ENCODE measurements at regions not wholly inside any gene's neighbourhood (a gene's known extent, or its start where the extent isn't known, plus 50 kb on each side); places are given as distances from the start of the nearest gene placed in this dataset.
"Not testable (repeated sequence)": the region's sequence is repeated elsewhere in the genome, so short reads cannot be mapped to it uniquely, and the experiment has no call there.

- no peak for DNase-seq
- H3K4me1 Mint-ChIP-seq: no peaks in the 10 kb centered on the region
Measured at GRCh38 chr19:20289186-20289585, 122.2 kb downstream of the ZNF486 start.

GRCh38 chr19:20287070-20287469 lies 120.1 kb downstream of the ZNF486 start:
- no peak for DNase-seq
- H3K9me3 Mint-ChIP-seq: peaks cover 27% of the 10 kb centered on the region
- no peaks in the 10 kb centered on the region for H3K27me3 Mint-ChIP-seq
- H3K27ac Mint-ChIP-seq: no peak overlapping the region
- H3K36me3 Mint-ChIP-seq: no peaks in the 10 kb centered on the region
- no peak overlapping the region for H3K4me3 Mint-ChIP-seq
- H3K4me1 Mint-ChIP-seq: no peaks in the 10 kb centered on the region
- CTCF ChIA-PET: no interaction called here

More at GRCh38 chr19:20289186-20289585, 122.2 kb downstream of the ZNF486 start:
- H3K9me3 Mint-ChIP-seq: peaks cover 19% of the 10 kb centered on the region
- CTCF ChIA-PET: no interaction called here
- H3K27me3 Mint-ChIP-seq: no peaks in the 10 kb centered on the region
- no peak overlapping the region for H3K27ac Mint-ChIP-seq
- H3K4me3 Mint-ChIP-seq: no peak overlapping the region
- no peaks in the 10 kb centered on the region for H3K36me3 Mint-ChIP-seq

- H3K27ac Mint-ChIP-seq, CTCF ChIA-PET, H3K4me1 Mint-ChIP-seq, H3K4me3 Mint-ChIP-seq, DNase-seq, H3K36me3 Mint-ChIP-seq, H3K27me3 Mint-ChIP-seq: not testable (repeated sequence)
- H3K9me3 Mint-ChIP-seq: peaks cover 27% of the 10 kb centered on the region
Measured at GRCh38 chr19:20285876-20286275, 118.9 kb downstream of the ZNF486 start.

DNA sequence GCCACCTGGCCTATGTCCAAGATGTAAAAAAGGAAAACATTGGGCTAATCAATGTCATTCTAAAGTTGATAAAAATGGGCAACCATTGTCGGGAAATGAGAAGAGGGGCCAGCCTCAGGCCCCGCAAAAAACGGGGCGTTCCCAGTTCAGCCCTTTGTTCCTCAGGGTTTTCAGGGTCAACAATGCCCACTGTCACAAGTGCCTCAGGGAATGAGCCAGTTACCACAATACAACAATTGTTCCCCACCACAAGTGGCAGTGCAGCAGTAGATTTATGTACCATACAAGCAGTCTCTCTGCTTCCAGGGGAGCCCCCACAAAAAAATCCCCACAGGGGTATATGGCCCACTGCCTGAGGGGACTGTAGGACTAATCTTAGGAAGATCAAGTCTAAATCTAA lies 112.5 kb downstream of the ZNF486 start:
- no peak for DNase-seq
- CTCF ChIA-PET: no interaction called here
- Mint-ChIP-seq H3K4me3 (no peak overlapping the region), H3K36me3 (no peaks in the 10 kb centered on the region), H3K9me3 (peaks cover 31% of the 10 kb centered on the region), H3K27me3 (no peaks in the 10 kb centered on the region), H3K27ac (no peak overlapping the region), H3K4me1 (no peaks in the 10 kb centered on the region)

DNA sequence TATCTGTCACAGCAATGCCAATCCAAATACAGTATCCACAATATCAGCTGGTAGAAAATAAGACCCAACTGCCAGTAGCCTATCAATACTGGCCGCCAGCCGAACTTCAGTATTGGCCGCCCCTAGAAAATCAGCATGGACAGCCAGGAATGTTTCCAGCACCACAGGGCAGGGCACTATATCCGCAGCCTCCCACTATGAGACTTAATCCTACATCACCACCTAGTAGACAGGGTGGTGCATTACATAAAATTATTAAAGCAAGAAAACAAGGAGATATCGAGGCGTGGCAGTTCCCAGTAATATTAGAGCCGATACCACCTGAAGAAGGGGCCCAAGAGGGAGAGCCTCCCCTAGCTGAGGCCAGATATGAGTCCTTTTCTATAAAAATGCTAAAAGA lies 111.3 kb downstream of the ZNF486 start:
- CTCF ChIA-PET: no interaction called here
- peaks cover 26% of the 10 kb centered on the region for H3K9me3 Mint-ChIP-seq

DNA sequence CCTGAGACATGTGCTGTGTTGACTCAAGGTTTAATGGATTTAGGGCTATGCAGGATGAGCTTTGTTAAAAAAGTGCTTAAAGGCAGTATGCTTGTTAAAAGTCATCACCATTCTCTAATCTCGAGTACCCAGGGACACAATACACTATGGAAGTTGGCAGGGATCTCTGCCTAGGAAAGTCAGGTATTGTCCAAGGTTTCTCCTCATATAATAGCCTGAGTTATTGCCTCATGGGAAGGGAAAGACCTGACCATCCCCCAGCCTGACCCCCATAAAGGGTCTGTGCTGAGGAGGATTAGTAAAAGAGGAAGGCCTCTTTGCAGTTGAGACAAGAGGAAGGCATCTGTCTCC lies 109.7 kb downstream of the ZNF486 start:
- H3K27me3 Mint-ChIP-seq, H3K36me3 Mint-ChIP-seq, CTCF ChIA-PET, H3K4me1 Mint-ChIP-seq, H3K4me3 Mint-ChIP-seq, H3K27ac Mint-ChIP-seq, DNase-seq: not testable (repeated sequence)
- H3K9me3 Mint-ChIP-seq: peaks cover 24% of the 10 kb centered on the region

More for the DNA sequence above, 111.3 kb downstream of the ZNF486 start:
- DNase-seq: no peak
- H3K4me1 Mint-ChIP-seq: no peaks in the 10 kb centered on the region
- no peak overlapping the region for H3K4me3 Mint-ChIP-seq
- no peaks in the 10 kb centered on the region for H3K36me3 Mint-ChIP-seq
- H3K27me3 Mint-ChIP-seq: no peaks in the 10 kb centered on the region
- H3K27ac Mint-ChIP-seq: no peak overlapping the region

- CTCF ChIA-PET: no interaction called here
- H3K4me3 Mint-ChIP-seq: no peak overlapping the region
- H3K36me3 Mint-ChIP-seq: no peaks in the 10 kb centered on the region
- H3K27ac Mint-ChIP-seq: no peak overlapping the region
- no peak for DNase-seq
- H3K4me1 Mint-ChIP-seq: no peaks in the 10 kb centered on the region
- H3K9me3 Mint-ChIP-seq: peaks cover 24% of the 10 kb centered on the region
- H3K27me3 Mint-ChIP-seq: no peaks in the 10 kb centered on the region
Measured at GRCh38 chr19:20276011-20276731, 109.2 kb downstream of the ZNF486 start.

DNA sequence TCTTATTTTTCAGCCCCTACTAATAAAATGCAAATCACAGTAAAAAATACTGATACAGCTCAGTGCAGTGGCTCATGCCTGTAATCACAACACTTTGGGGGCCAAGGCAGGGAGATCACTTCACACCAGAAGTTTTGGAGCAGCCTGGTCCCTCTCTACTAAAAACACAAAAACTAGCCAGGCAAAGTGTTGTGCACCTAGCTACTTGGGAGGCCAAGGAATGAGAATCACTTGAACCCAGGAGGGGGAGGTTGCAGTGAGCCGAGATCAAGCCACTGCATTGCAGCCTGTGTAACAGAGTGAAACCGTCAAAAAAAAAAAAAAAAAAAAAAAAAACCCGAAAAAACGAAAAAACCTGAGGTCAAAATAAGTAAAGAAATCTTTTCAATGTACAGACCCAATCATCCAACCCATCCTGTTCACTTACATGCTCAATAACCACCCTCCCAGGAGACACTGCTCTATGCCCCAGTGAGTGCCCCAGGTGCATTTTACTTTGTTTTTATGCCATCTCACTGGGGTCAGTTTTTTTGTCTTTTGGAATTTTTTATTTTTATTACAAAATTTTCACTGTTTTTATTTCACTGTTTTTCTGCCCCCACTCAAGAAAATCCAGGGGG lies 107.0 kb downstream of the ZNF486 start:
- Mint-ChIP-seq H3K27ac (no peak overlapping the region), H3K36me3 (no peaks in the 10 kb centered on the region), H3K4me1 (no peaks in the 10 kb centered on the region), H3K9me3 (peaks cover 24% of the 10 kb centered on the region), H3K27me3 (no peaks in the 10 kb centered on the region), H3K4me3 (no peak overlapping the region)
- CTCF ChIA-PET: no interaction called here
- no peak for DNase-seq

DNA sequence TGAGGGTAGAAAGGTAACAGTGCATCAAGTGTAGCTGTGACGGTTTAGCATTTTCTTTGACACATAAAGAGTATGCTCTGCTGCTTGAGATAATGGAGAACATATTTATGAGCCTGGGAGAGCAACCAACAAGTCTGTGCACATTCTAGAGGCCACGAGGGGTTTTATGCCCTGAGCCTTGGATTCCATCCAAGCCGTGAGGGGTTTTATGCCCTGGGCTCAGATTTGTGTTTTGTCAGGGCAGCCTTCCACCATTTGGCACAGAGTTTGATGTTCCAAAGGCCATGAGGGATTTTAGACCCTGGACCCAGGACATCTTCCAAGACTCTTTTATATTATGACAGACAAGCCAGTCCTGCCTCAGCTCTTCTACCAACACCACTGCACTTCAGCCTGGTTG lies 106.4 kb downstream of the ZNF486 start:
- no peak overlapping the region for H3K27ac Mint-ChIP-seq
- H3K36me3 Mint-ChIP-seq: no peaks in the 10 kb centered on the region
- H3K4me3 Mint-ChIP-seq: no peak overlapping the region
- H3K4me1 Mint-ChIP-seq: no peaks in the 10 kb centered on the region
- peaks cover 23% of the 10 kb centered on the region for H3K9me3 Mint-ChIP-seq
- CTCF ChIA-PET: no interaction called here
- no peak for DNase-seq
- H3K27me3 Mint-ChIP-seq: no peaks in the 10 kb centered on the region

GRCh38 chr19:20272627-20273010 lies 105.6 kb downstream of the ZNF486 start:
- H3K4me1 Mint-ChIP-seq, H3K36me3 Mint-ChIP-seq, DNase-seq, H3K27me3 Mint-ChIP-seq, CTCF ChIA-PET, H3K27ac Mint-ChIP-seq, H3K4me3 Mint-ChIP-seq: not testable (repeated sequence)
- peaks cover 23% of the 10 kb centered on the region for H3K9me3 Mint-ChIP-seq

GRCh38 chr19:20271927-20272626 lies 105.1 kb downstream of the ZNF486 start:
- H3K4me3 Mint-ChIP-seq, H3K27ac Mint-ChIP-seq, H3K4me1 Mint-ChIP-seq, DNase-seq, H3K27me3 Mint-ChIP-seq, H3K36me3 Mint-ChIP-seq, CTCF ChIA-PET: not testable (repeated sequence)
- peaks cover 19% of the 10 kb centered on the region for H3K9me3 Mint-ChIP-seq

- Mint-ChIP-seq H3K27ac (no peak overlapping the region), H3K36me3 (no peaks in the 10 kb centered on the region), H3K27me3 (no peaks in the 10 kb centered on the region), H3K9me3 (peaks cover 16% of the 10 kb centered on the region), H3K4me3 (no peak overlapping the region), H3K4me1 (no peaks in the 10 kb centered on the region)
- CTCF ChIA-PET: no interaction called here
- DNase-seq: no peak
Measured at GRCh38 chr19:20271215-20271926, 104.4 kb downstream of the ZNF486 start.

- no peak for DNase-seq
- Mint-ChIP-seq H3K27ac (no peak overlapping the region), H3K36me3 (no peaks in the 10 kb centered on the region), H3K4me3 (no peak overlapping the region), H3K27me3 (no peaks in the 10 kb centered on the region), H3K4me1 (no peaks in the 10 kb centered on the region), H3K9me3 (peaks cover 6% of the 10 kb centered on the region)
- CTCF ChIA-PET: no interaction called here
Measured at GRCh38 chr19:20269461-20269860, 102.4 kb downstream of the ZNF486 start.

- DNase-seq, H3K4me3 Mint-ChIP-seq, H3K27ac Mint-ChIP-seq, H3K4me1 Mint-ChIP-seq, H3K36me3 Mint-ChIP-seq, H3K27me3 Mint-ChIP-seq, CTCF ChIA-PET: not testable (repeated sequence)
- H3K9me3 Mint-ChIP-seq: peaks cover 24% of the 10 kb centered on the region
Measured at GRCh38 chr19:20261513-20261912, 94.5 kb downstream of the ZNF486 start.

- DNase-seq, CTCF ChIA-PET, H3K27ac Mint-ChIP-seq, H3K4me1 Mint-ChIP-seq, H3K36me3 Mint-ChIP-seq, H3K27me3 Mint-ChIP-seq, H3K4me3 Mint-ChIP-seq: not testable (repeated sequence)
- peaks cover 24% of the 10 kb centered on the region for H3K9me3 Mint-ChIP-seq
Measured at GRCh38 chr19:20260738-20261137, 93.7 kb downstream of the ZNF486 start.
